OCI-LY7 (cell line): ENCODE measurements at regions not wholly inside any gene's neighbourhood (a gene's known extent, or its start where the extent isn't known, plus 50 kb on each side); places are given as distances from the start of the nearest gene placed in this dataset.

Experiments used
- EZH2phosphoT487 ChIP-seq: fragments of 200-600 bp; sonication (generic); IDR thresholded peaks from 2 replicates; pipeline ENCODE4 v1.6.1; 2018; ENCODE audit warnings: low read depth, borderline replicate concordance, mild to moderate bottlenecking, mixed run types, antibody characterized with exemption, low read length, moderate library complexity, mixed read lengths
- TF ChIP-seq, protein P1 (sequence below): fragments of 200-600 bp; sonication (generic); conservative IDR thresholded peaks from 2 replicates; pipeline ENCODE4 v1.5.1; 2014; ENCODE audit warnings: mild to moderate bottlenecking, antibody characterized with exemption, low read length, moderate library complexity, mixed read lengths

DNA sequence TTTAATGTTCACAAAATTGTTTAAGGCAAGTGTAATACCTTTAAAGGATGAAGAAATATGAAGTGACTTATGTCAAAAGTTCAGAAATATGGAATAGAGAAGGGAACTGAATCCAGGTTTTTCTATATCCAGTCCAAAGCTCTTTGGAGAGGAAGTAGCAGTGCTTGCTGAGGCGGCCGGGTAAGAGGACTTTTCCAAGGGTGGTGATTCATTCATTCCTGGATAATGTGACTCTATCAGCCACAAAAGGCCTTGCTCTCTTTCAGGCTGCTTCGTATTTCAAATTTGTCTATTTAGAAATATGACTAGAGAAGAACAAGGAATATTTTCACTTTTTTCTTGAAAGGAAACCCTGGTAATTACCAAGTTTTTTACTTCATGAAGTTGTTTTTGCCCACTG is 830.1 kb upstream of the ZEB2 start:
- TF ChIP-seq, protein P1, sequence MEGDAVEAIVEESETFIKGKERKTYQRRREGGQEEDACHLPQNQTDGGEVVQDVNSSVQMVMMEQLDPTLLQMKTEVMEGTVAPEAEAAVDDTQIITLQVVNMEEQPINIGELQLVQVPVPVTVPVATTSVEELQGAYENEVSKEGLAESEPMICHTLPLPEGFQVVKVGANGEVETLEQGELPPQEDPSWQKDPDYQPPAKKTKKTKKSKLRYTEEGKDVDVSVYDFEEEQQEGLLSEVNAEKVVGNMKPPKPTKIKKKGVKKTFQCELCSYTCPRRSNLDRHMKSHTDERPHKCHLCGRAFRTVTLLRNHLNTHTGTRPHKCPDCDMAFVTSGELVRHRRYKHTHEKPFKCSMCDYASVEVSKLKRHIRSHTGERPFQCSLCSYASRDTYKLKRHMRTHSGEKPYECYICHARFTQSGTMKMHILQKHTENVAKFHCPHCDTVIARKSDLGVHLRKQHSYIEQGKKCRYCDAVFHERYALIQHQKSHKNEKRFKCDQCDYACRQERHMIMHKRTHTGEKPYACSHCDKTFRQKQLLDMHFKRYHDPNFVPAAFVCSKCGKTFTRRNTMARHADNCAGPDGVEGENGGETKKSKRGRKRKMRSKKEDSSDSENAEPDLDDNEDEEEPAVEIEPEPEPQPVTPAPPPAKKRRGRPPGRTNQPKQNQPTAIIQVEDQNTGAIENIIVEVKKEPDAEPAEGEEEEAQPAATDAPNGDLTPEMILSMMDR = no peak
- TF ChIP-seq EZH2phosphoT487 = no peak
